Loucy (cell line): ENCODE measurements at regions not wholly inside any gene's neighbourhood (a gene's known extent, or its start where the extent isn't known, plus 50 kb on each side); places are given as distances from the start of the nearest gene placed in this dataset.
"Not testable (repeated sequence)": the region's sequence is repeated elsewhere in the genome, so short reads cannot be mapped to it uniquely, and the experiment has no call there.

ENCODE experiments used
- CTCF ChIP-seq: fragments of 200-600 bp; sonication (generic); conservative IDR thresholded peaks from 2 replicates; pipeline ENCODE4 v1.5.1; 2014; ENCODE audit warnings: mild to moderate bottlenecking, antibody characterized with exemption, low read length
- EZH2phosphoT487 ChIP-seq: fragments of 200-600 bp; IDR thresholded peaks from 2 replicates; pipeline ENCODE4 v1.6.1; 2018; ENCODE audit warnings: antibody characterized with exemption, mild to moderate bottlenecking, moderate library complexity, borderline replicate concordance

GRCh38 chr2:58694114-58694513 is 453.0 kb upstream of the FANCL start:
- not testable (repeated sequence) for TF ChIP-seq CTCF, EZH2phosphoT487
